Suprapubic skin (tissue), 4 donors: ENCODE measurements at regions not wholly inside any gene's neighbourhood (a gene's known extent, or its start where the extent isn't known, plus 50 kb on each side); places are given as distances from the start of the nearest gene placed in this dataset.

Source experiments
- DNase-seq, 2 donors: peaks; one replicate each; pipeline ENCODE4 v3.0.0-alpha.2; 2019; ENCODE audit warnings: low spot score in 2 of 2
- H3K27ac ChIP-seq: fragments of 200-600 bp; sonication (generic); one replicate; pipeline ENCODE4 v1.5.1; 2019
- H3K27me3 ChIP-seq: fragments of 200-600 bp; sonication (generic); one replicate; pipeline ENCODE4 v1.5.1; 2019
- H3K36me3 ChIP-seq: fragments of 200-600 bp; sonication (generic); one replicate; pipeline ENCODE4 v1.5.1; 2019
- H3K4me1 ChIP-seq: fragments of 200-600 bp; sonication (generic); one replicate; pipeline ENCODE4 v1.5.1; 2019
- H3K4me3 ChIP-seq: fragments of 200-600 bp; sonication (generic); one replicate; pipeline ENCODE4 v1.5.1; 2019; ENCODE audit warnings: mild to moderate bottlenecking
- H3K9me3 ChIP-seq: fragments of 200-600 bp; sonication (generic); one replicate; pipeline ENCODE4 v1.5.1; 2019
- EP300 ChIP-seq: sonication (generic); formaldehyde crosslinking; IDR thresholded peaks from one replicate; pipeline ENCODE4 v1.6.1; 2017; ENCODE audit warnings: antibody characterized with exemption
- POLR2A ChIP-seq, 2 donors: fragments of 450-650 bp; IDR thresholded peaks; one replicate each; pipeline ENCODE4 v1.6.1; 2017; ENCODE audit warnings: antibody characterized with exemption in 2 of 2, mild to moderate bottlenecking in 2 of 2, moderate library complexity in 2 of 2
- POLR2AphosphoS5 ChIP-seq, 3 donors: sonication (generic); formaldehyde crosslinking; IDR thresholded peaks; one replicate each; pipeline ENCODE4 v1.6.1; 2017; ENCODE audit warnings: antibody characterized with exemption in 3 of 3
- WGBS: methylation state at CpG from one replicate; pipeline ENCODE4 v1.1.5; 2018; 5-methylcytosine and 5-hydroxymethylcytosine counted together
- TF ChIP-seq, protein P1 (sequence below), 2 donors: fragments of 200-600 bp in 1 of 2; fragments of 450-650 bp in 1 of 2; sonication (generic) in 1 of 2; IDR thresholded peaks; one replicate each; pipeline ENCODE4 v1.5.1; 2016 to 2019; ENCODE audit warnings: antibody characterized with exemption in 2 of 2, mild to moderate bottlenecking in 1 of 2, moderate library complexity in 1 of 2

DNA sequence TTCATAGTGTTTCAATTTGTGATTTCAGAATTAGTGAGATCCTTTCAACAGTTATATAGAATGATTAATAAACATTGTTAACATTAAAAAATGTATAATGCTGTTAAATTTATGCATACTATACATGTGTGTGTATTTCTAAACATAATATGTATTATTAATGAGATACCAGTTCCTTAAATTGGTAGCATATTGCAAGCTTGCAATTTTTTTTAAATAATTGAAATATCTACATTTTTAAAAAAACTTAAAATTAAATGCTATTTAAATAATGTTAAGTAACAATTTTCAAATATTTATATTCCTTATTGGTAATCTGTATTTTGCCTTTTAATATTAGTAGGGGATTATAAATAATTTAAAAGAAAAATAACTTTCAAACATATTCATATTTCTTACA, 1479.5 kb upstream of the PCDH7 start:
- Histone ChIP-seq H3K9me3 (no peaks in the 10 kb centered on the region), H3K4me1 (no peaks in the 10 kb centered on the region), H3K36me3 (no peaks in the 10 kb centered on the region), H3K27me3 (no peaks in the 10 kb centered on the region), H3K4me3 (no peak overlapping the region), H3K27ac (no peak overlapping the region)
- TF ChIP-seq, protein P1, sequence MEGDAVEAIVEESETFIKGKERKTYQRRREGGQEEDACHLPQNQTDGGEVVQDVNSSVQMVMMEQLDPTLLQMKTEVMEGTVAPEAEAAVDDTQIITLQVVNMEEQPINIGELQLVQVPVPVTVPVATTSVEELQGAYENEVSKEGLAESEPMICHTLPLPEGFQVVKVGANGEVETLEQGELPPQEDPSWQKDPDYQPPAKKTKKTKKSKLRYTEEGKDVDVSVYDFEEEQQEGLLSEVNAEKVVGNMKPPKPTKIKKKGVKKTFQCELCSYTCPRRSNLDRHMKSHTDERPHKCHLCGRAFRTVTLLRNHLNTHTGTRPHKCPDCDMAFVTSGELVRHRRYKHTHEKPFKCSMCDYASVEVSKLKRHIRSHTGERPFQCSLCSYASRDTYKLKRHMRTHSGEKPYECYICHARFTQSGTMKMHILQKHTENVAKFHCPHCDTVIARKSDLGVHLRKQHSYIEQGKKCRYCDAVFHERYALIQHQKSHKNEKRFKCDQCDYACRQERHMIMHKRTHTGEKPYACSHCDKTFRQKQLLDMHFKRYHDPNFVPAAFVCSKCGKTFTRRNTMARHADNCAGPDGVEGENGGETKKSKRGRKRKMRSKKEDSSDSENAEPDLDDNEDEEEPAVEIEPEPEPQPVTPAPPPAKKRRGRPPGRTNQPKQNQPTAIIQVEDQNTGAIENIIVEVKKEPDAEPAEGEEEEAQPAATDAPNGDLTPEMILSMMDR (IDR thresholded peaks at IDR 0.05): no peak
- TF ChIP-seq POLR2AphosphoS5 (IDR thresholded peaks at IDR 0.05) (no peak), POLR2A (IDR thresholded peaks at IDR 0.05) (no peak), EP300 (no peak)
- DNase-seq: no peak

DNA sequence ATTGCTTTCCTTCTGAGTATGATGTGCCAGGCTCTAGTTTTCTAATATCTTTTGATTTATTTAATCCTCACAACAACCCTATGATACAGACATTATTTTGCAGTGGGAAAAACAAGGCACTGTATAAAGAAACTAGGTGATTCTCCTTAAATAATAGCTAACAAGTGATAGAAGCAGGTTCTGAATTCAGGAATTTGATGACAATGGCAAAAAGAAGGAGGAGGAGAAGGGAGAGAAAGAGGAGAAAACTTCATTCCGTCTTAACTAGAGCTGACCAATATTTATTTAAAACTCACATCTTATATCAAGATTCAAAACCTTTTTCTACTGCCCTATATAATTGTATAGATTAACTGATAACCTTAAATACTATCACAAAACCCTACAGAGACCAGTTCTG, 1477.1 kb upstream of the PCDH7 start:
- Histone ChIP-seq H3K27ac (no peak overlapping the region), H3K4me3 (no peak overlapping the region), H3K36me3 (no peaks in the 10 kb centered on the region), H3K27me3 (no peaks in the 10 kb centered on the region), H3K9me3 (no peaks in the 10 kb centered on the region), H3K4me1 (no peaks in the 10 kb centered on the region)
- WGBS: 91% methylated on average over 1 of the region's 1 CpG
- DNase-seq: no peak
- no peak for TF ChIP-seq EP300
- TF ChIP-seq POLR2AphosphoS5 (IDR thresholded peaks at IDR 0.05): no peak
- TF ChIP-seq POLR2A (IDR thresholded peaks at IDR 0.05): no peak
- TF ChIP-seq, protein P1 (IDR thresholded peaks at IDR 0.05): no peak

DNA sequence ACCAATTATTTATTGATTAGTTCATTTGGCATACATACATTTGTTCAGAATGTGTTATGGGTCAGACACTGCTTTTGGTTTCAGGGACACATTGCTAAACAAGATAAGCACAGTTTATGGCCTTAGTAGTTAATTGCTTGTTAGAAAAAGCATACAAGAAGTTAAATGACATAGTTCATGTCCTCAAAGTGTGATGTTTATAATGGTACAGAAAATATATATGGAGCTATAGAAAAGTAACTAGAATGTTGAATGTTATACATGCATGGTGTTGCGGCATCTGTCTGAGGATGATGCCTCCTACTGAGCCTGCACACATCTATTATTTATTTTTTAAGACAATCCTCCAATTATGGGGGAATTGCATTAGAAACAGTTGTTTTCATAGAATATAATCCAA, 1476.3 kb upstream of the PCDH7 start:
- H3K4me3 ChIP-seq: no peak overlapping the region
- 92% methylated on average over 1 of the region's 1 CpG for WGBS

DNA sequence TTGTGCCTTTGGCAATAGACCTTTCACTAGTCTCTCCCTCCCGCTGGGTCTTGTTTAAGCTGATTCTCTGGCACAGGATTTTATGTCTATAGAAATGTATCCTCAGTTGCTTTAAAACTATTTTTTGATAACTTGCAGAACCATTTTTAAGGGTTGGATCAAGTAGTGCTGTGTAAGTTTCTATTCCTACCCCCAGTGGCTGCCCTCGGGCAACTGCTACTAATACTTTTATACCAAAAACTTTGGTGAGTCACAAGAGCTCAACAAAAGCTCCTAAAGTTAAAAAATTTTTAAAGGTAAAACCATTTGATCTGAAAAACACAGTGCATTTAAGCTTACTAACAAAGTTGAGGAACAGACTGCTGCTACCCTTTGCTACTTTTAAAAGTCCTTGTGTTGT, 1460.6 kb upstream of the PCDH7 start:
- Histone ChIP-seq H3K9me3 (peaks cover 6% of the 10 kb centered on the region), H3K36me3 (no peaks in the 10 kb centered on the region), H3K4me3 (no peak overlapping the region), H3K4me1 (no peaks in the 10 kb centered on the region), H3K27me3 (no peaks in the 10 kb centered on the region), H3K27ac (no peak overlapping the region)
- 49% methylated on average over 2 of the region's 2 CpGs for WGBS
- TF ChIP-seq POLR2AphosphoS5 (IDR thresholded peaks at IDR 0.05) (no peak), EP300 (no peak), POLR2A (IDR thresholded peaks at IDR 0.05) (no peak)
- TF ChIP-seq, protein P1 (IDR thresholded peaks at IDR 0.05): no peak
- DNase-seq: no peak

More for the DNA sequence above, 1476.3 kb upstream of the PCDH7 start:
- H3K27me3 ChIP-seq: no peaks in the 10 kb centered on the region
- DNase-seq: no peak
- no peak overlapping the region for H3K27ac ChIP-seq
- H3K36me3 ChIP-seq: no peaks in the 10 kb centered on the region
- no peaks in the 10 kb centered on the region for H3K9me3 ChIP-seq
- no peaks in the 10 kb centered on the region for H3K4me1 ChIP-seq
- TF ChIP-seq EP300 (no peak), POLR2A (IDR thresholded peaks at IDR 0.05) (no peak)

DNA sequence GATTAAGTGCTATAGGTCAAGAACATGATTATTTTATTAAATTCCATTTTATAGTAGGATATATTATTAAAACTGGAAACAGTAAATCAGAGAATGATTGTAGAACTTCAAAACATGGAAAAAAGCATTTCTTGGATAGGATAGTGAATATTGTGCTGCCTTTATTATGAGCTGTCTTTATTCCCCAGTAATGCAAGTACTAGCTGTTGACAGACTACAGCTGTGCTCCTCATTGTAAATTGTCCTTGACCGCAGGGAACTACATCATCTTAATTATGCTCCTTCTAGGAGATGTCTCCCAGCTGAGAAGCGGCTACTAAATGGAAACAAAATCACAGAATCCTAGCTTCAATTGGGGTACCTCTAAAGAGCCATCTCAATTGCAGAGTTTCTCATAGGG, 1457.2 kb upstream of the PCDH7 start:
- peaks cover 3% of the 10 kb centered on the region for H3K9me3 ChIP-seq
- no peak for TF ChIP-seq POLR2AphosphoS5 (IDR thresholded peaks at IDR 0.05)
- TF ChIP-seq, protein P1 (IDR thresholded peaks at IDR 0.05): no peak
- no peak for TF ChIP-seq POLR2A (IDR thresholded peaks at IDR 0.05)
- no peak for TF ChIP-seq EP300
- DNase-seq: no peak
- H3K4me1 ChIP-seq: no peaks in the 10 kb centered on the region
- H3K36me3 ChIP-seq: no peaks in the 10 kb centered on the region
- H3K4me3 ChIP-seq: no peak overlapping the region
- H3K27ac ChIP-seq: no peak overlapping the region
- WGBS: 77% methylated on average over 2 of the region's 2 CpGs
- no peaks in the 10 kb centered on the region for H3K27me3 ChIP-seq

DNA sequence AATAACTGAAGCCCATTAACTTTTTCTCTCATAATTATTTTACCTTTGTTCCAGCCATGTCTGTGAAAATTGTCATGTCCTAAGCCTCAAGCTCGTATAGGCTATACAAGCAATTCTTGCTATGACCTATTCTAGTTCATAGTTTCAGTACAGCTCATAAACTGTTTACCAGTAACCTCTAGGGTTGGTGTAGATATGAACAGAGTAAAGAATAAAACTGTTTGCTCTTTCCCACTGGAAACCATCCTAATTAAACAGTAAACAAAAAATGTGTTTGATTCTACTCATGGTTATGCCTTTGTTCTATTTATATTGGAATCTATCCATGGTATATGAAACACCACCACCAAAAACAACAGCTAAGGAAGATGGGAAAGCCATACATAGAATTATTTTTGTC, 1444.0 kb upstream of the PCDH7 start:
- Histone ChIP-seq H3K9me3 (no peaks in the 10 kb centered on the region), H3K27ac (no peak overlapping the region), H3K4me1 (no peaks in the 10 kb centered on the region), H3K27me3 (no peaks in the 10 kb centered on the region), H3K4me3 (no peak overlapping the region), H3K36me3 (no peaks in the 10 kb centered on the region)
- WGBS: 78% methylated on average over 1 of the region's 1 CpG
- no peak for TF ChIP-seq EP300
- TF ChIP-seq POLR2A (IDR thresholded peaks at IDR 0.05): no peak
- no peak for TF ChIP-seq POLR2AphosphoS5 (IDR thresholded peaks at IDR 0.05)
- TF ChIP-seq, protein P1 (IDR thresholded peaks at IDR 0.05): no peak
- no peak for DNase-seq
